Caco-2 (cell line): ENCODE measurements at regions not wholly inside any gene's neighbourhood (a gene's known extent, or its start where the extent isn't known, plus 50 kb on each side); places are given as distances from the start of the nearest gene placed in this dataset.

Experiments used
- BruUV-seq: library from RNA; stranded (reverse); fragments of 400-500 nt; replicated peaks from 2 replicates; lab custom pipeline; 2021; lab: Mats Ljungman, UMichigan
- CTCF ChIA-PET: fragments of 300-600 bp; sonication (Branson Sonifier 250); formaldehyde crosslinking; loops from one replicate; lab custom pipeline; 2022; ENCODE audit warnings: antibody characterized with exemption; lab: Charles Lee
- POLR2A ChIA-PET: fragments of 300-600 bp; sonication (Branson Sonifier 250); formaldehyde crosslinking; loops from one replicate; lab custom pipeline; 2022; ENCODE audit warnings: antibody characterized with exemption; lab: Charles Lee
- DNase-seq, 2 experiments: peaks; one replicate each; pipeline versions ENCODE4 v3.0.0 to v3.0.0-alpha.2; 2020 to 2022
- H3K27me3 ChIP-seq: replicated peaks from 2 replicates; pipeline ENCODE4 v1.6.0; 2011; ENCODE audit warnings: low read length; ENCODE audit not compliant: control insufficient read depth, insufficient read depth
- H3K36me3 ChIP-seq: 2 replicates; pipeline ENCODE4 v1.5.1; 2011; ENCODE audit warnings: low read length; ENCODE audit not compliant: control insufficient read depth, insufficient read depth
- H3K4me1 ChIP-seq: fragments of 250-450 bp; sonication (Bioruptor Pico); 2 replicates; pipeline ENCODE4 v1.5.1; 2020; ENCODE audit warnings: mild to moderate bottlenecking
- H3K4me3 ChIP-seq: 2 replicates; pipeline ENCODE4 v1.5.1; 2011; ENCODE audit warnings: low read depth, mild to moderate bottlenecking, control low read depth, low read length
- H3K9me3 ChIP-seq: fragments of 250-450 bp; sonication (Bioruptor Pico); 2 replicates; pipeline ENCODE4 v1.5.1; 2020; ENCODE audit warnings: mild to moderate bottlenecking, moderate library complexity
- H3K27ac Mint-ChIP-seq: one replicate; pipeline ENCODE4 v1.8.0; 2022; ENCODE audit warnings: mixed read lengths; ENCODE audit not compliant: unreplicated experiment
- H3K27me3 Mint-ChIP-seq: one replicate; pipeline ENCODE4 v1.8.0; 2022; ENCODE audit warnings: mixed read lengths; ENCODE audit not compliant: insufficient read depth, unreplicated experiment
- H3K36me3 Mint-ChIP-seq: one replicate; pipeline ENCODE4 v1.8.0; 2022; ENCODE audit warnings: mild to moderate bottlenecking, mixed read lengths; ENCODE audit not compliant: insufficient read depth, unreplicated experiment
- H3K4me1 Mint-ChIP-seq: one replicate; pipeline ENCODE4 v1.8.0; 2022; ENCODE audit warnings: low read depth, mixed read lengths; ENCODE audit not compliant: unreplicated experiment
- H3K4me3 Mint-ChIP-seq: one replicate; pipeline ENCODE4 v1.8.0; 2022; ENCODE audit warnings: mild to moderate bottlenecking, moderate library complexity, mixed read lengths; ENCODE audit not compliant: unreplicated experiment
- H3K9me3 Mint-ChIP-seq: one replicate; pipeline ENCODE4 v1.8.0; 2022; ENCODE audit warnings: mixed read lengths; ENCODE audit not compliant: unreplicated experiment
- CTCF ChIP-seq, 2 experiments: fragments of 200-600 bp in 1 of 2; IDR thresholded peaks; 1 replicate in 1 of 2; 2 replicates in 1 of 2; pipeline versions ENCODE4 v1.5.1 to v1.8.0; 2011 to 2022; ENCODE audit warnings: antibody characterized with exemption in 1 of 2, control low read depth in 1 of 2, inconsistent platforms in 1 of 2, low read depth in 1 of 2, low read length in 1 of 2, mild to moderate bottlenecking in 1 of 2, moderate library complexity in 1 of 2; ENCODE audit not compliant: insufficient read depth in 1 of 2, severe bottlenecking in 1 of 2, unreplicated experiment in 1 of 2
- intact Hi-C: fragments of 100-400 bp; cut with micrococcal nuclease; formaldehyde crosslinking; loops from one replicate; pipeline ENCODE4 v1.10.0; 2022; ENCODE audit not compliant: unreplicated experiment

- no TSS peak for BruUV-seq
- POLR2A ChIA-PET = no interaction called here
Observed at GRCh38 chr3:72111265-72112205, 326.6 kb upstream of the PROK2 start.

GRCh38 chr3:72109327-72110259 is 324.6 kb upstream of the PROK2 start:
- no TSS peak for BruUV-seq
- H3K27me3 Mint-ChIP-seq = peaks cover 2% of the 10 kb centered on the region
- no peak overlapping the region for H3K4me3 ChIP-seq
- H3K27me3 ChIP-seq = no peaks in the 10 kb centered on the region
- H3K4me3 Mint-ChIP-seq = no peak overlapping the region
- H3K36me3 ChIP-seq = no peaks in the 10 kb centered on the region
- POLR2A ChIA-PET = no interaction called here
- no peaks in the 10 kb centered on the region for H3K9me3 ChIP-seq
- intact Hi-C loops = no loop called here
- H3K27ac Mint-ChIP-seq = no peak overlapping the region
- TF ChIP-seq CTCF (IDR thresholded peaks at IDR 0.05; ENCODE audit: insufficient read depth in 1 of 2, low read depth in 1 of 2, low read length in 1 of 2, severe bottlenecking in 1 of 2, unreplicated experiment in 1 of 2) = no peak
- no peaks in the 10 kb centered on the region for H3K36me3 Mint-ChIP-seq
- H3K9me3 Mint-ChIP-seq = no peaks in the 10 kb centered on the region
- DNase-seq = no peak
- no peaks in the 10 kb centered on the region for H3K4me1 ChIP-seq
- CTCF ChIA-PET = no interaction called here
- H3K4me1 Mint-ChIP-seq = no peaks in the 10 kb centered on the region

More at GRCh38 chr3:72111265-72112205, 326.6 kb upstream of the PROK2 start:
- CTCF ChIA-PET = no interaction called here
- DNase-seq = no peak
- no peak for TF ChIP-seq CTCF (IDR thresholded peaks at IDR 0.05; ENCODE audit: insufficient read depth in 1 of 2, low read depth in 1 of 2, low read length in 1 of 2, severe bottlenecking in 1 of 2, unreplicated experiment in 1 of 2)
- Histone ChIP-seq H3K27me3 (no peaks in the 10 kb centered on the region), H3K36me3 (no peaks in the 10 kb centered on the region), H3K4me1 (no peaks in the 10 kb centered on the region), H3K9me3 (no peaks in the 10 kb centered on the region), H3K4me3 (no peak overlapping the region)
- Mint-ChIP-seq H3K36me3 (no peaks in the 10 kb centered on the region), H3K4me1 (no peaks in the 10 kb centered on the region), H3K4me3 (no peak overlapping the region), H3K9me3 (no peaks in the 10 kb centered on the region), H3K27me3 (no peaks in the 10 kb centered on the region), H3K27ac (no peak overlapping the region)
- intact Hi-C loops = no loop called here

- DNase-seq = no peak
- Histone ChIP-seq H3K9me3 (no peaks in the 10 kb centered on the region), H3K36me3 (no peaks in the 10 kb centered on the region), H3K4me3 (no peak overlapping the region), H3K27me3 (no peaks in the 10 kb centered on the region), H3K4me1 (no peaks in the 10 kb centered on the region)
- Mint-ChIP-seq H3K4me3 (no peak overlapping the region), H3K27me3 (peaks cover 2% of the 10 kb centered on the region), H3K9me3 (no peaks in the 10 kb centered on the region), H3K27ac (no peak overlapping the region), H3K36me3 (no peaks in the 10 kb centered on the region), H3K4me1 (no peaks in the 10 kb centered on the region)
- BruUV-seq = no TSS peak
- intact Hi-C loops = no loop called here
- ChIA-PET POLR2A (no interaction called here), CTCF (no interaction called here)
- TF ChIP-seq CTCF (IDR thresholded peaks at IDR 0.05; ENCODE audit: insufficient read depth in 1 of 2, low read depth in 1 of 2, low read length in 1 of 2, severe bottlenecking in 1 of 2, unreplicated experiment in 1 of 2) = no peak
Observed at GRCh38 chr3:72105306-72105705, 320.4 kb upstream of the PROK2 start.
